GM19467 (cell line): ENCODE measurements at regions not wholly inside any gene's neighbourhood (a gene's known extent, or its start where the extent isn't known, plus 50 kb on each side); places are given as distances from the start of the nearest gene placed in this dataset.
A peak's percentile ranks its signal among the peaks of the same experiment; 100 is the strongest.

Experiments used
- ATAC-seq: cut with Tn5 transposase; IDR thresholded peaks from one replicate; pipeline ENCODE4 v1.9.1; 2021; ENCODE audit warnings: mild to moderate bottlenecking, moderate library complexity; ENCODE audit not compliant: unreplicated experiment

GRCh38 chr9:23934291-23934906, 108.4 kb upstream of the ELAVL2 start:
- ATAC-seq, result no peak

- ATAC-seq, result no peak
Observed at GRCh38 chr9:23933348-23933747, 107.3 kb upstream of the ELAVL2 start.

DNA sequence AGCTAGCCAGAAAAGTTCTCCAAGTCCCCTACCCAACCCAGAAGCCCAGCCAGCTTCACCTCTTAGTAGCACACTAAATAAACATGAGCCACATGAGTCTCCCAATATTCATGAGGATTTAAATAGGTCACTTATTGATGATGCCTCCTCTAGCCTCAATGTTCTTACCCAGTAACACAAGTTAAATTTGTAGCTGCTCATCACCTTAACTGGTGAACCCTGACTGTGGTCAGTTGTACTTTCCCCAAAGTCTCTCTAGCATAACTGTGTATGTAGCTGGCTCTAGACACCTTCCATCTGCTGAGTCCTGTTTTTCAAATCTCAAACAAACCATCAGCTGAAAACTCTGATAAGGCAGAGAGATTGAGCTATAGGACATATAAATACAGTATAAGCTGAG, 100.3 kb upstream of the ELAVL2 start:
- peak; percentile 90 for ATAC-seq

- ATAC-seq, result no peak
Observed at GRCh38 chr9:23914431-23915003, 88.5 kb upstream of the ELAVL2 start.

GRCh38 chr9:23907343-23907742, 81.3 kb upstream of the ELAVL2 start:
- no peak for ATAC-seq

GRCh38 chr9:23887781-23888180, 61.7 kb upstream of the ELAVL2 start:
- ATAC-seq, result no peak
